IMR-90 (cell line): ENCODE measurements at regions not wholly inside any gene's neighbourhood (a gene's known extent, or its start where the extent isn't known, plus 50 kb on each side); places are given as distances from the start of the nearest gene placed in this dataset.

Source experiments
- ATAC-seq: fragments of 200-7000 bp; cut with Tn5 transposase; 2 replicates; pipeline ENCODE4 v1.9.1; 2020; ENCODE audit warnings: low read depth, mild to moderate bottlenecking, moderate library complexity
- BruUV-seq: library from RNA; stranded (reverse); fragments of 400-500 nt; replicated peaks from 2 replicates; lab custom pipeline; 2021; lab: Mats Ljungman, UMichigan
- CTCF ChIA-PET: fragments of 300-600 bp; formaldehyde crosslinking; extraction: SDS; loops from one replicate; lab custom pipeline; 2021; ENCODE audit warnings: antibody characterized with exemption; lab: Yijun Ruan, JAX
- POLR2A ChIA-PET: fragments of 300-600 bp; sonication (Branson Sonifier 250); formaldehyde crosslinking; loops from one replicate; lab custom pipeline; 2022; ENCODE audit warnings: antibody characterized with exemption; ENCODE audit not compliant: unreplicated experiment; lab: Charles Lee
- DNase-seq: peaks from one replicate; pipeline ENCODE4 v3.0.0; 2013
- H2AFZ ChIP-seq: replicated peaks from 2 replicates; pipeline ENCODE3; 2013; ENCODE audit warnings: low read length, mild to moderate bottlenecking; ENCODE audit not compliant: poor library complexity
- H2AK5ac ChIP-seq: 2 replicates; pipeline ENCODE4 v1.6.1; 2013; ENCODE audit warnings: low read depth, low read length, inconsistent platforms
- H2AK9ac ChIP-seq: replicated peaks from 2 replicates; pipeline ENCODE3; 2013; ENCODE audit warnings: mild to moderate bottlenecking, low read depth, low read length, moderate library complexity; ENCODE audit not compliant: poor library complexity
- H2BK120ac ChIP-seq: 2 replicates; pipeline ENCODE4 v1.6.1; 2013; ENCODE audit warnings: low read depth, low read length, inconsistent platforms
- H2BK15ac ChIP-seq: 3 replicates; pipeline ENCODE4 v1.6.1; 2013; ENCODE audit warnings: low read depth, low read length, inconsistent platforms
- H2BK20ac ChIP-seq: 2 replicates; pipeline ENCODE4 v1.6.1; 2013; ENCODE audit warnings: low read depth, mild to moderate bottlenecking, inconsistent platforms, low read length, moderate library complexity
- H2BK5ac ChIP-seq: 2 replicates; pipeline ENCODE4 v1.6.1; 2013; ENCODE audit warnings: mild to moderate bottlenecking, low read depth, low read length, inconsistent platforms; ENCODE audit not compliant: poor library complexity, severe bottlenecking
- H3K14ac ChIP-seq: replicated peaks from 2 replicates; pipeline ENCODE4 v1.6.1; 2013; ENCODE audit warnings: low read depth, low read length, inconsistent platforms
- H3K18ac ChIP-seq: 2 replicates; pipeline ENCODE4 v1.6.1; 2013; ENCODE audit warnings: low read depth, low read length, control low read depth
- H3K23ac ChIP-seq: 2 replicates; pipeline ENCODE4 v1.6.1; 2013; ENCODE audit warnings: low read depth, low read length, inconsistent platforms
- H3K27ac ChIP-seq: 2 replicates; pipeline ENCODE4 v1.5.1; 2013; ENCODE audit warnings: mild to moderate bottlenecking, control low read depth, low read length; ENCODE audit not compliant: insufficient read depth
- H3K27me3 ChIP-seq: 2 replicates; pipeline ENCODE4 v1.6.1; 2013; ENCODE audit warnings: low read length; ENCODE audit not compliant: control insufficient read depth, insufficient read depth
- H3K36me3 ChIP-seq: 2 replicates; pipeline ENCODE4 v1.6.1; 2013; ENCODE audit warnings: low read length, mixed read lengths; ENCODE audit not compliant: control insufficient read depth, insufficient read depth
- H3K4ac ChIP-seq: 2 replicates; pipeline ENCODE4 v1.6.1; 2013; ENCODE audit warnings: low read depth, low read length, inconsistent platforms
- H3K4me1 ChIP-seq: 2 replicates; pipeline ENCODE4 v1.6.1; 2013; ENCODE audit warnings: low read length, mixed read lengths; ENCODE audit not compliant: control insufficient read depth, insufficient read depth
- H3K4me2 ChIP-seq: 2 replicates; pipeline ENCODE4 v1.6.1; 2013; ENCODE audit warnings: low read depth, mild to moderate bottlenecking, control low read depth, low read length, moderate library complexity
- H3K4me3 ChIP-seq: 2 replicates; pipeline ENCODE4 v1.5.1; 2013; ENCODE audit warnings: low read depth, mild to moderate bottlenecking, control low read depth, low read length, moderate library complexity; ENCODE audit not compliant: insufficient read depth
- H3K56ac ChIP-seq: 2 replicates; pipeline ENCODE4 v1.6.1; 2013; ENCODE audit warnings: low read length, inconsistent platforms; ENCODE audit not compliant: insufficient read depth; ENCODE audit errors: extremely low read depth
- H3K79me1 ChIP-seq, 2 experiments: 2 replicates each; pipeline ENCODE4 v1.6.1; 2013; ENCODE audit warnings: low read length in 2 of 2, inconsistent platforms in 1 of 2, low read depth in 1 of 2
- H3K9ac ChIP-seq: 2 replicates; pipeline ENCODE4 v1.6.1; 2013; ENCODE audit warnings: low read depth, low read length, control low read depth
- H3K9me1 ChIP-seq: 2 replicates; pipeline ENCODE4 v1.6.1; 2013; ENCODE audit warnings: low read length, inconsistent platforms; ENCODE audit not compliant: insufficient read depth
- H3K9me3 ChIP-seq: 2 replicates; pipeline ENCODE4 v1.6.1; 2013; ENCODE audit warnings: low read length; ENCODE audit not compliant: control insufficient read depth, insufficient read depth
- H4K20me1 ChIP-seq: 2 replicates; pipeline ENCODE4 v1.6.1; 2013; ENCODE audit warnings: low read length, inconsistent platforms; ENCODE audit not compliant: insufficient read depth
- H4K5ac ChIP-seq: 2 replicates; pipeline ENCODE4 v1.6.1; 2013; ENCODE audit warnings: mild to moderate bottlenecking, low read depth, low read length, control low read depth
- H4K8ac ChIP-seq, 2 experiments: 2 replicates each; pipeline ENCODE4 v1.6.1; 2013; ENCODE audit warnings: low read depth in 2 of 2, low read length in 2 of 2, control low read depth in 1 of 2, inconsistent platforms in 1 of 2
- H4K91ac ChIP-seq: 2 replicates; pipeline ENCODE4 v1.6.1; 2013; ENCODE audit warnings: low read depth, low read length, inconsistent platforms; ENCODE audit not compliant: insufficient read depth
- BHLHE40 ChIP-seq: fragments of 150-350 bp; IDR thresholded peaks from 2 replicates; pipeline ENCODE4 v1.6.1; 2016; ENCODE audit warnings: mild to moderate bottlenecking, low read depth, low read length
- RFX5 ChIP-seq: IDR thresholded peaks from 2 replicates; pipeline ENCODE4 v1.8.0; 2012; ENCODE audit warnings: low read depth, mild to moderate bottlenecking, low read length, moderate library complexity
- USF2 ChIP-seq: fragments of 150-350 bp; IDR thresholded peaks from 2 replicates; pipeline ENCODE4 v1.6.1; 2017; ENCODE audit warnings: mild to moderate bottlenecking, antibody characterized with exemption, low read length, low read depth
- WGBS, 2 experiments: methylation state at CpG; one replicate each; pipeline versions ENCODE4 v1.1.5 to v1.1.7; 2013; ENCODE audit warnings: missing lambda C conversion rate in 2 of 2; ENCODE audit not compliant: insufficient read length in 1 of 2; ENCODE audit errors: extremely low coverage in 2 of 2; 5-methylcytosine and 5-hydroxymethylcytosine counted together
- dilution Hi-C: fragments of 300-500 bp; cut with HindIII; formaldehyde crosslinking; loops from one replicate; pipeline ENCODE4 v1.14.3; 2018; ENCODE audit warnings: low sequenced_read_pairs; ENCODE audit not compliant: unreplicated experiment
- in situ Hi-C: fragments of 300-500 bp; cut with MboI; formaldehyde crosslinking; loops from 3 replicates; pipeline ENCODE4 v1.14.3; 2019; ENCODE audit warnings: low sequenced_read_pairs, inconsistent platforms, mixed read lengths
- intact Hi-C: fragments of 100-400 bp; cut with micrococcal nuclease; formaldehyde crosslinking; loops from 2 replicates; pipeline ENCODE4 v1.10.0; 2022

DNA sequence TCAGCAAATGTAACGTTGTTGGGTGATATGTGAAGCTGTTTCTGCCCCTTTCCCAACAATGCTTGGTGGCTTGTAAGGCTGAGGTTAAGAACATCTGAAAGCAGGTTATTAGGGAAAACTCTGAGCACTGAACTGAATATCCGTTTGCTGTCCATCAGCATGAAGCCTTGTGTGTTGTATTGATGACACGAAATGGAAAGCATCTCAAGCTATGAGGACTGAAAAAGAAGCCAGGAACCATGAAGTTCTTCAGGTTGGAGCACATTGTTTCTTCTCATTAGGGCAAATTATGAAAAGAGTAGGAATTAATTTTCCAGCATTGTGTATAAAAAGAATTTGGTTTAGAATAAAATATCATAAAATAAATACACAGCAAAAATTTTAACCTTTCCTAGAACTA, 106.8 kb downstream of the IZUMO3 start:
- no peak overlapping the region for H3K14ac ChIP-seq
- no peak overlapping the region for H4K5ac ChIP-seq
- H3K79me1 ChIP-seq: no peaks in the 10 kb centered on the region
- dilution Hi-C loops (no loop called here), intact Hi-C loops (no loop called here), in situ Hi-C loops (no loop called here)
- no CpG with 5 or more reads among the region's 3 CpGs for WGBS, 2 experiments
- H2BK120ac ChIP-seq: no peak overlapping the region
- H3K27me3 ChIP-seq: no peaks in the 10 kb centered on the region
- H3K56ac ChIP-seq: no peak overlapping the region
- no peaks in the 10 kb centered on the region for H3K9me1 ChIP-seq
- H3K18ac ChIP-seq: no peak overlapping the region
- no peak overlapping the region for H3K9ac ChIP-seq
- no peaks in the 10 kb centered on the region for H4K20me1 ChIP-seq
- no peak overlapping the region for H3K4ac ChIP-seq
- TF ChIP-seq RFX5 (no peak), USF2 (no peak), BHLHE40 (no peak)
- H3K27ac ChIP-seq: no peak overlapping the region
- H2AK9ac ChIP-seq: no peak overlapping the region
- H3K9me3 ChIP-seq: no peaks in the 10 kb centered on the region; the same call in 1 of the 2 replicates
- H3K4me3 ChIP-seq: no peak overlapping the region
- no TSS peak for BruUV-seq
- ChIA-PET CTCF (no interaction called here), POLR2A (no interaction called here)
- H2AFZ ChIP-seq: no peak overlapping the region
- H4K91ac ChIP-seq: no peak overlapping the region
- H2AK5ac ChIP-seq: no peak overlapping the region
- H3K36me3 ChIP-seq: no peaks in the 10 kb centered on the region
- ATAC-seq (no peak), DNase-seq (no peak)
- H4K8ac ChIP-seq: no peak overlapping the region
- H3K4me2 ChIP-seq: no peak overlapping the region
- no peak overlapping the region for H2BK15ac ChIP-seq
- no peak overlapping the region for H2BK20ac ChIP-seq
- H2BK5ac ChIP-seq: no peak overlapping the region
- H3K23ac ChIP-seq: no peak overlapping the region
- H3K4me1 ChIP-seq: no peaks in the 10 kb centered on the region
